ENCODE measurements at regions not wholly inside any gene's neighbourhood (a gene's known extent, or its start where the extent isn't known, plus 50 kb on each side); places are given as distances from the start of the nearest gene placed in this dataset.

DNA sequence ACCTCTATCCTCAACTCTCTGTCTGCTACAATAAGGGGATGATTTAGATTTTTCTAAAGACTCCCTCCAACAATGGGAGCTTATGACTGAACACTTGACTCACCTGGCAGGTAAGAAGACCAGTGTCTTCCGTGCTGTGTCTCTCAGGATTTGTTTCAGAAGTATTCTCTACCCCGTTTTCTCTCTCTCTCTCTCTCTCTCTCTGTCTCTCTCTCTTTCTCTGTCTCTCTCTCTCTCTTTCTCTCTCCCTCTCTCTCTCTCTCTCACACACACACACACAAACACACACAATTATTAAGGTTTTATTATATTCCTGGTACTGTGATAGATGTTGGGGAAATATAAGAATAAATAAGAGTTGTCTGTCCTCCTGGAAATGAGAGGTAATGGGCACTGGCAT is 263.9 kb downstream of the TOX3 start:
- no peak for TF ChIP-seq EZH2 (IDR thresholded peaks at IDR 0.05; ENCODE audit: borderline replicate concordance)
- TF ChIP-seq, protein P1, sequence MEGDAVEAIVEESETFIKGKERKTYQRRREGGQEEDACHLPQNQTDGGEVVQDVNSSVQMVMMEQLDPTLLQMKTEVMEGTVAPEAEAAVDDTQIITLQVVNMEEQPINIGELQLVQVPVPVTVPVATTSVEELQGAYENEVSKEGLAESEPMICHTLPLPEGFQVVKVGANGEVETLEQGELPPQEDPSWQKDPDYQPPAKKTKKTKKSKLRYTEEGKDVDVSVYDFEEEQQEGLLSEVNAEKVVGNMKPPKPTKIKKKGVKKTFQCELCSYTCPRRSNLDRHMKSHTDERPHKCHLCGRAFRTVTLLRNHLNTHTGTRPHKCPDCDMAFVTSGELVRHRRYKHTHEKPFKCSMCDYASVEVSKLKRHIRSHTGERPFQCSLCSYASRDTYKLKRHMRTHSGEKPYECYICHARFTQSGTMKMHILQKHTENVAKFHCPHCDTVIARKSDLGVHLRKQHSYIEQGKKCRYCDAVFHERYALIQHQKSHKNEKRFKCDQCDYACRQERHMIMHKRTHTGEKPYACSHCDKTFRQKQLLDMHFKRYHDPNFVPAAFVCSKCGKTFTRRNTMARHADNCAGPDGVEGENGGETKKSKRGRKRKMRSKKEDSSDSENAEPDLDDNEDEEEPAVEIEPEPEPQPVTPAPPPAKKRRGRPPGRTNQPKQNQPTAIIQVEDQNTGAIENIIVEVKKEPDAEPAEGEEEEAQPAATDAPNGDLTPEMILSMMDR (IDR thresholded peaks at IDR 0.05; ENCODE audit: poor library complexity): no peak
